ENCODE measurements at regions not wholly inside any gene's neighbourhood (a gene's known extent, or its start where the extent isn't known, plus 50 kb on each side); places are given as distances from the start of the nearest gene placed in this dataset.

GRCh38 chrX:5646818-5647217 lies 581.8 kb downstream of the NLGN4X start:
- H3K4me1 Mint-ChIP-seq (ENCODE audit: low read depth, unreplicated experiment): no peaks in the 10 kb centered on the region
- Histone ChIP-seq H3K4me3 (ENCODE audit: low read depth, low read length) (no peak overlapping the region), H3K36me3 (ENCODE audit: control insufficient read depth, insufficient read depth, low read length) (no peaks in the 10 kb centered on the region), H3K4me1 (no peaks in the 10 kb centered on the region), H3K9me3 (no peaks in the 10 kb centered on the region), H3K27me3 (replicated peaks; ENCODE audit: control insufficient read depth, insufficient read depth, low read length) (no peaks in the 10 kb centered on the region)
- H3K9me3 Mint-ChIP-seq (ENCODE audit: unreplicated experiment): peaks cover 12% of the 10 kb centered on the region
- TF ChIP-seq CTCF (IDR thresholded peaks at IDR 0.05; ENCODE audit: insufficient read depth in 1 of 2, low read depth in 1 of 2, low read length in 1 of 2, severe bottlenecking in 1 of 2, unreplicated experiment in 1 of 2): no peak
- intact Hi-C loops (cut with micrococcal nuclease; ENCODE audit: unreplicated experiment): no loop called here
- CTCF ChIA-PET: no interaction called here
- H3K27me3 Mint-ChIP-seq (ENCODE audit: insufficient read depth, unreplicated experiment): peaks cover 7% of the 10 kb centered on the region
- H3K27ac Mint-ChIP-seq (ENCODE audit: unreplicated experiment): no peak overlapping the region
- H3K4me3 Mint-ChIP-seq (ENCODE audit: unreplicated experiment): no peak overlapping the region
- POLR2A ChIA-PET: no interaction called here
- DNase-seq: no peak
- BruUV-seq (replicated peaks): no TSS peak
- no peaks in the 10 kb centered on the region for H3K36me3 Mint-ChIP-seq (ENCODE audit: insufficient read depth, unreplicated experiment)

GRCh38 chrX:5644776-5645175 lies 583.9 kb downstream of the NLGN4X start:
- TF ChIP-seq CTCF (IDR thresholded peaks at IDR 0.05; ENCODE audit: insufficient read depth in 1 of 2, low read depth in 1 of 2, low read length in 1 of 2, severe bottlenecking in 1 of 2, unreplicated experiment in 1 of 2): no peak
- Mint-ChIP-seq H3K9me3 (ENCODE audit: unreplicated experiment) (peaks cover 12% of the 10 kb centered on the region), H3K27ac (ENCODE audit: unreplicated experiment) (no peak overlapping the region), H3K27me3 (ENCODE audit: insufficient read depth, unreplicated experiment) (peaks cover 7% of the 10 kb centered on the region), H3K36me3 (ENCODE audit: insufficient read depth, unreplicated experiment) (no peaks in the 10 kb centered on the region), H3K4me1 (ENCODE audit: low read depth, unreplicated experiment) (no peaks in the 10 kb centered on the region), H3K4me3 (ENCODE audit: unreplicated experiment) (no peak overlapping the region)
- H3K4me3 ChIP-seq (ENCODE audit: low read depth, low read length): no peak overlapping the region
- no peak for DNase-seq
- no TSS peak for BruUV-seq (replicated peaks)
- H3K27me3 ChIP-seq (replicated peaks; ENCODE audit: control insufficient read depth, insufficient read depth, low read length): no peaks in the 10 kb centered on the region
- ChIA-PET CTCF (no interaction called here), POLR2A (no interaction called here)
- no peaks in the 10 kb centered on the region for H3K36me3 ChIP-seq (ENCODE audit: control insufficient read depth, insufficient read depth, low read length)
- no peaks in the 10 kb centered on the region for H3K4me1 ChIP-seq
- intact Hi-C loops (cut with micrococcal nuclease; ENCODE audit: unreplicated experiment): no loop called here
- H3K9me3 ChIP-seq: no peaks in the 10 kb centered on the region

- DNase-seq: no peak
- Mint-ChIP-seq H3K9me3 (ENCODE audit: unreplicated experiment) (no peaks in the 10 kb centered on the region), H3K27ac (ENCODE audit: unreplicated experiment) (no peak overlapping the region), H3K36me3 (ENCODE audit: insufficient read depth, unreplicated experiment) (no peaks in the 10 kb centered on the region), H3K4me1 (ENCODE audit: low read depth, unreplicated experiment) (no peaks in the 10 kb centered on the region), H3K27me3 (ENCODE audit: insufficient read depth, unreplicated experiment) (no peaks in the 10 kb centered on the region), H3K4me3 (ENCODE audit: unreplicated experiment) (no peak overlapping the region)
- intact Hi-C loops (cut with micrococcal nuclease; ENCODE audit: unreplicated experiment): no loop called here
- no peaks in the 10 kb centered on the region for H3K36me3 ChIP-seq (ENCODE audit: control insufficient read depth, insufficient read depth, low read length)
- H3K27me3 ChIP-seq (replicated peaks; ENCODE audit: control insufficient read depth, insufficient read depth, low read length): no peaks in the 10 kb centered on the region
- CTCF ChIA-PET: no interaction called here
- BruUV-seq (replicated peaks): no TSS peak
- H3K9me3 ChIP-seq: no peaks in the 10 kb centered on the region
- TF ChIP-seq CTCF (IDR thresholded peaks at IDR 0.05; ENCODE audit: insufficient read depth in 1 of 2, low read depth in 1 of 2, low read length in 1 of 2, severe bottlenecking in 1 of 2, unreplicated experiment in 1 of 2): no peak
- no peak overlapping the region for H3K4me3 ChIP-seq (ENCODE audit: low read depth, low read length)
- no peaks in the 10 kb centered on the region for H3K4me1 ChIP-seq
- POLR2A ChIA-PET: no interaction called here
These were observed 588.6 kb downstream of the NLGN4X start for GRCh38 chrX:5640071-5640470.
